HG03103 (cell line): ENCODE measurements at regions not wholly inside any gene's neighbourhood (a gene's known extent, or its start where the extent isn't known, plus 50 kb on each side); places are given as distances from the start of the nearest gene placed in this dataset.

Experiments
- ATAC-seq: cut with Tn5 transposase; IDR thresholded peaks from one replicate; pipeline ENCODE4 v1.9.1; 2021; ENCODE audit warnings: low read depth; ENCODE audit not compliant: unreplicated experiment

DNA sequence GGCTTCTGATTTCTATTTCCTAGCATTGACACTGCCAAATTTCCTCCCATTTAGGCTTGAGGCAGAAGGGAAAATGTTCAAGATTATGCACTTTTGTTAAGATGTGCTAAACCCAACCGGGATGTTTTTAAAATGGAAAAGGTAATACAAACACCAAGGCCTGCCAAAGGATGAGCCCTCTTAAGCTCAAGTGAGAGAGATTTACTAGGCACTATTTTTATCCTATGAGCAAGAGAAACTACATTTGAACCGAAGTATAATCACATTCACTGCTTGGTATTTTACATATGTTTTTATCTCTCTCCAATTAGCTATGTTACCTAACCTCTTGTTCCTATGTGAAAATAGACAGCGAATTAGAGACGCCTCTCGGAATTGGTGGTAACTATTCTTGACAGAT lies 295.8 kb downstream of the GABRB3 start:
- ATAC-seq = no peak

DNA sequence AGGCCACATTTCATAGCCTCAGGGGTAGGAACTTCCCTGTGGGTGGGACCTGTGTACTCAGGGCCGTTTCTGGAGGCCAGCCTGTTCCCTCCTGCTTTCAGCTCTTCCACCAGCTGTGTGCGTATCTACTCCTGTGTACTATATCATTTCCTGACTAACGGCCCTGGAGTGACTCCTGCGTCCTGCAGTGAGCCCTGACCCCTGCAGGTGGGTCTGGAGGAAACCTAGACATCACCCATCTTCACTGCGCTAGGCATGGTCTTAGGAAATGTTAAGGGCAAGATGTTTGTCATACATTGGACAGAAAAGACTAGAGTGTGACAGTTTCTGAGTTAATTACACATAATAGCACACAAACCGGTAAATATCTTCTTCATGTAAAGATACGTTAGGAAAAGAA lies 297.3 kb downstream of the GABRB3 start:
- no peak for ATAC-seq

DNA sequence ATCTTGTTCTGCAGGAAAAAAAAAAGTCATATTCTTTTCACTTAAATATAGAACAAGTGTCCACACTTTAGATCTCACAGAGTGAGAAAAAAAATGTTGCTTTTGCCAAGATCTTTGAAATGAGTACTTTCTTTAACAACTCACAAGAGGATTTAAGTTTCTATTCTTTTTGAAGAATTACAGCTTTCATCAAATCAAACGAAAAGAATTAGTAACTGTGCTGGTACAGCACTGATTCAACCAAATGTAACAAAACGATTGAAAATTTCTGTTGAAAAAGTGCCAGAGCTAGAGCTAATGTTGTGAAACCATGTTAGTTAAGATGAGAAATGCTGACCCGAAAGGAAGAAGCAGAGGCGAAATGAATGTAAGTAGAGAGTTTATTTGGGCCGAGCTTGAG lies 300.2 kb downstream of the GABRB3 start:
- no peak for ATAC-seq

DNA sequence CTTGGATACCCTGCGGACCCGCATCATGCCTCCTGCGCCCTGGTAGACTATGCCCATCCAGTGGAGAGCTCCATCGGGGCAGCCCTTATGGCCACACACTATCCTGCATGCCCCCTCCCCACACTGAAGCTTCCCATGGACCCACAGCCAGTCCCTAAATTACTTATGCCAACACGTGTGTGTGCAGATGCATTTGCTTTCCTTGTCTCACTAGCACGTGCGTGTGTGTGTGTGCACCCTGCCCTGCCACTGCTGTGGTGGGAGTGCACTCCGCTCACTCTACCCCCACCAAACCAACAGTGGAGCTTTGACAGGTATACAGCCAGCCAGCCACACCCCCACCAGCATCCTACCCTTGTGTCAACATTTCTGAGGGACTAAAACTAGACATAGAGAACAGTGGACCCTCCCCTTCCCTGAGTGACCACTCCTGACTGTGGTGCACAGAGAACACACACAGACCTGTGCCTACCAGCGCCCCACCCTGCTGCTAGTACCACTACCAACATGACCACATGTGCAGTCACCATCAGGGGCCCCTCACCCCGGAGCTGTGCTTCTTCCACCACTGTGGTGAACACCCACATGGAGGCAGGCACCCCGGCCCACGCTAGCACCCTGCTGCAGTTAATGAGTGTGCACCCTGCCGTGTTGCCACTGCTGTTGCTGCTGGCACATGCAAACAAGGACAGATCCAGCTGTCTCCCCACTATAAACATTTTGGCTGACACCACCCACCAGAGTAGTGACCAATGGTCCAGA lies 310.8 kb downstream of the GABRB3 start:
- ATAC-seq = no peak

DNA sequence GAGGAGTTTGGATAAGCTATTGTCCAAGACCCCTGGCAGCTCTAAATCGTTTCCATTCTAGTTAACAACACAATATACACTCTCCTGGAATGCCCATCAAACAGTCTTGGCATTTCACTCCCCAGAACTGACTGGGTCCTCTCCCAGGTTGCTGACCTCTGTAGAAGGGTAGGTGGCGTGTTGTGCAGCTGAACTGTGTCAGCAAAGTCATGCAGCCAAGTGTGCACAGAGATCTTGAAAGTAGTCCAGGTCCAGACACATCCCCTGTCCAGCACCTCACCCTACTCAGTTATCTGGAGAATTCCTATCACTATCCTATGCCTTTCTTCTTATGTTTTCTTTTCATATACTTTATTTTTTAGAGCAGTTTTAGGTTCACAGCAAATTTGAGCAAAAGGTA lies 312.7 kb downstream of the GABRB3 start:
- no peak for ATAC-seq

DNA sequence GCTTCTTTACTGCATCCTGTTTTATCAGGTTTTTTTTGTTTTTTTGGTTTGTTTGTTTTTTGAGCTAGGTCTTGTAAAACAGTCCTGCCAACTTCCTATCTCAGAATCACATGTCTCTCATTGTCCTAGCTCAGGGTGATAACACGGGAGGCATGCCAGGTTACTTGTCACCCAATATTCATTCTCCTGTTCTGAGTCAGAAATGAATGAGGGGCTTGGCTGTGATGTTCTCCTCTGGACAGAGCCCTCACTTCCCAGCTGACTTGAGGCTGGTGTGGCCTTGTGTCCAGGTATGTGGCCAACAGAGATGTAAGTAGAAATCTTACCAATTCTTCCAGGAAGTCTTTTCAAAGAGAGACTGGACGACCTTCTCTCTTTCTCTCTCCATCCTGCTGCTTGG lies 317.0 kb downstream of the GABRB3 start:
- no peak for ATAC-seq

DNA sequence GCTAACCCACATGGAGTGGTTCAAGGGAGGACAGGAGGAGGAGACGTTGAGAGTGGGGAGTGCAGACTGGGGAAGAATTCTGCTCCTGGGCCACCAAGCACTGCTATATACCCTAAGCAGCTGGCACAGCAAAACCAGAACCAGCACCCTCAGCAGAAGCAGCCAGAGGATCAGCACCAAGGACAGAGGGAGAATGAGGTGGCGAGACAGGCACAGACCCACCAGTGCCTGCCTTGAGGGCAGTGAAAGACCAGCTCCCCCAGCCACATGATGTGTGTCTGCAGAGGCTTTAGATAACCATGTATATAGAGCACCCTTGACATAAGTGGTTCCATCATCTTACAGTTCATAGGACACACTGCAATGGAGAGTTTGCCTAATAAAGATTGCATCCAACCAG lies 319.0 kb downstream of the GABRB3 start:
- ATAC-seq = no peak

DNA sequence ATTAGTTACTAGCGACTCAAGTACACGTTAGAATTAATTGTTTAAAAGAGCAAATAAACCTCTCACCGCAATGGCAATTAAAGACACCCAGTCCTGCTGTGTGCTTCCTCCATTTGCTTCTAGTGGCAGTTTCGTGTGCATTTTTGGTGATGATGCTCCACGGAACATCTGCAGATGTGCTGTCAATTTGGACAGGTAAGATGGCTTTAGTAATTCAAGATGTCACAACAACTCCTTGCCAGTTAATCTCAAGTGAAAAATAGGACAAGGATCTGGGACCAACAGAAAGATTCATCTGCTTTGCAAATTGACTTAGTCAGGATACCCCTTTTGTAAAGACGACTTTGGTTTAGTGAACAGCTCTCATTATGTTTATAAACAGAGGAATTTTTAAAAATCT lies 320.9 kb downstream of the GABRB3 start:
- ATAC-seq = no peak

DNA sequence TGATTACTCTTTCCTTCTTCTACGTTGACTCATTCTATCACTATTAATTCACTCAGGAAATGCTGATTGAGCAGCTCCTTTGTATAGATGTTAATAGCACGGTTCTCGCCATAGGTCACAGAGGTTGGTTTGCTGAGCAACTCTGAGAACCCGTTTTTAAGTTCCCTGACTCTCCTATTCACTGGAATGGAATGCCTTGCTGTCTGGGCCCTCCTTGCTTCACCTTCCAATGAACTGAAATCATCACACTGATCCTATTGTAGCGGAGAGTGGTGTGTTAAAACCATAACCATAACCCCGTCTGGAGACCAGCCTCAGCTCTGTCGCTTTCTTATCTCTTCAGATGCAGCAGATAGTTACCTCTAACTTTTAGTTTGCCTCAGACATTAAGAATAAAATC lies 323.6 kb downstream of the GABRB3 start:
- no peak for ATAC-seq

DNA sequence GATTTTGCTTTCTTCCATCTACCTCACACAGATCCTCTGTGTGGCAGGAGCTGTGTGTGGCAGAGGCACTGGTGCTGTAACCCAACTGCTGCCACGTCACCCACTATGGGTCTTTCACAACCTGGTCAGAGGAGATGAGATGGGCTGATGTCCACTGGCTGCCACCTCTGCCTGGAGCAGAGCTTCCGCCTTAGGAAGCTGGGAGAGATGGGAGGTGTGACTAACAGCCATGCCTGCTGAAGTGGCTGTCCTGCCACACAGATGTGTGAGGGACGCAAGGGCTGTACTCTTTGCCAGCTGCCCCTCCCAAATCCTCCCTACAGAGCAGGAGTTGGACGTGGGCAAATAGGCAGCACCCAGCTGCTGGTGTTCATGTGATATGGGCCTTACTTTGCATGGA lies 329.5 kb downstream of the GABRB3 start:
- no peak for ATAC-seq

DNA sequence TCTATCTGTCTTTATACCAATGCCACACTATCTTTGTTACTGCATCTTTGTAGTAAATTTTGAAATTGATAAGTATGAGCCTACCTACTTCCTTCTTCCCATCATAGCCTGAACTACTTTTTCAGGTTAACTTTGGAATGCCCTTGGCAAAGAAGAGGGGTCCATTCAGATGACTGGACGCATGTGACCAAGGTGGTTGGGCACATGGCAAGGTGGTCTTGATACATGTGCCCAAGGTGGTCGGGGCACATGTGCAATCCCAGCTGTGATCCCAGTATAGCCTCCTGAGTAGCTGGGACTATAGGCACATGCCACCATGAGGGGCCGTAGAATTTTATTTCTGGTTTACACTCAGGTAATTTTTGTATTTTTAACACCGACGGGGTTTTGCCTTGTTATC lies 330.2 kb downstream of the GABRB3 start:
- no peak for ATAC-seq

DNA sequence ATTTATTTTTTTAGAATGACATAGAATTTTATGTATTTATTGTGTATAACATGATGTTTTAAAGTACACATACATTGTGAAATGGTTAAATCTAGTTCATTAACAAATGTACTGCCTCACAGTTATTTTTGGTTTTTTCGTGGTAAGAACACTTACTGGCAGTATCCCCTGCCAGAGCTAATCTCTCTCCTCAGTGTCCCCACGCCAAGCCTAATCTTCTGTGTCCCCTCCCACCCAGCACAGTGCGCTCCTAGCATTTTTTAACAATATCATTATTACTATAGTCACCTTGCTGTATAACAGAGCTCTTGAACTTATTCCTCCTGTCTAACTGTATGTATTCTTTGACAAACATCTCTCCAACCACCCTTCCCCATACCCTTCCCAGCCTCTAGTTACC lies 333.2 kb downstream of the GABRB3 start:
- no peak for ATAC-seq

DNA sequence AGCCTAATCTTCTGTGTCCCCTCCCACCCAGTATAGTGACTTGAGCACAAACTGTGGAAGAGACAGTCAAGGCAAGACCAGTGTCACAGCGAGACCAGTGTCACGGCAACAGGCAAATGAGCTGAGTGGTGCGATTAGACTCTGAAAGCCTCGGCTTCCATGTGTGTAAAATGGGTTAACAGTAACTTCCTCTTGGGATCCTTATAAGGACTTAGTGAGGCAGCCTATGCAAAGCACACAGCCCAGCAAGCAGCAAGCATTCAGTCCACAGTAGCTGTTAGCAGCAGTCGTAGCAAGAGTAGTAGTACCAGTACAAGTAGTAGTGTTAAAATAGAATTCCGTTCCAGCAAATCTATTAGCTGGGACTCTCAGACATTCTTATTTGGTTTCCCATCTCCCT lies 334.1 kb downstream of the GABRB3 start:
- ATAC-seq = no peak

DNA sequence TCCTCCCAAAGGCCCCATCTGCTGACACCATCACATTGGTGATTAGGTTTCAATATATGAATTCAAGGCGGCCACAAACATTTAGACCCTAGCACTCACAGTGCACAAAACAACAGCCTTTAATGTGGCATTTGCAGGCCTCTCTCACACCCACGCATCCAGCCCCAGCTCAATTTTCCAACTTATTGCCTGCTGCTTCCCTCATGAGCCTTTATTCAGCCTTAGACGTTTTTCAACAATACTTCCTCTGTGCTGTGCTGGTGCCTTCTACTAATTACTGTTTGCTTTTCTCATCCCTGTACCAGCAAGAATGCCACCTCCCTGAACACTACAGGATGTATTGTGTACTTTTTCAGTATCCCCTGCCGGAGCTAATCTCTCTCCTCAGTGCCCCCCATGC lies 334.6 kb downstream of the GABRB3 start:
- no peak for ATAC-seq

DNA sequence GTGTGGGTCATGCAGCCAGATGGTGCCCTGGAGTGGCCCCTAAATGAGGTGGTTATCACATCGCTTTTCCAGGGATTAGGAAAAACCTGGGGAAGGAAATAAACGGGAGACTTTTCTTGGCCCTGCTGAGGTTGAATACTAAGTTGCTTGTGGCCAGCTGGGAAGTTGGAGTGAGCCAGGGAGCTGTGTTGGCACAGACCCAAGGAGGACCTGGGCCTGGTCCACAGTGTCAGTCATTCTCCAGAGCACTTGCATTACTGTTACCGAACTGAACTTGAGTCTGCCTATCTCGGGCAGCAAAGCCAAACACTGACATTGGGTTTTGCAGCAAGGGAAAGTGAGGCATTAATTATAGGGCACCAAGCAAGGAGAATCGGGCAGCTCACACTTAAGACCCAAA lies 339.0 kb downstream of the GABRB3 start:
- no peak for ATAC-seq

DNA sequence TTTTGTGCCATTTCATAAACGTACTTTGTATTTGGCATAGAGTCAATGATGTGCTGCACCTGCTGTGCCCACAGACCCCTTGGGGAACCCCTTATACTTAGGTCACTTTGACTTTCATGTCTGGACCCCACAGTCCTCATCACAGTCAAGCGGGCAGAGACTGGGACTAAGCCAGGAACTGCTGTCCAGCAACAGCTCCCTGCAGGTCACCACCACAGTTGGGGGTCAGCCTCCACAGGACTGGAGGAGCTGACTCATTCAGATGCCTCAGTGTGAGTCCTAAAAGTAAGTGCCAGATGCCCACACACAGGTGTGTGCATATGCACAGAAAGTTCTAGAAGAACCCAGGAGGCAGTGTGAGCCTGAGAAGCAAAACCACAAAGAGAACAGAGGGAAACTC lies 339.8 kb downstream of the GABRB3 start:
- no peak for ATAC-seq

DNA sequence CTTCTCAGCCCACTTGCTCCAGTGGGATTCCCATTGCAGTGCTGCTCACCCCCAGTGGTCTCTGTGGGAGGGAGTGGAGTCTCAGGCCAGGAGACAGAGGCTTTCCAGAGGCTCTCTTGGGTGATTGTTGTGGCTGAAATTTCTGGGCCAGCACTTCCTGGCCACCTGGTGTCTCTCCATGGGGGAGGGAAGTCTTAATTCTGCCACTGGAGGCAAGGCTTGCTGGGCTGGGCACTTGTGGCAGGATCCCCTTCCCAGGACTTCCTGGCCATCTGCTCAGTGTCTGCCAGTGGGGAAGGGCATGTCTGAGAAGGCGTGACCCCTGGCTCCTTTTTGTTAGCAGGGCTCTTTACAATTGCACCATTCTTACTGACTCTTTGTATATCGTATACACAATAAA lies 351.8 kb downstream of the GABRB3 start:
- ATAC-seq = no peak

DNA sequence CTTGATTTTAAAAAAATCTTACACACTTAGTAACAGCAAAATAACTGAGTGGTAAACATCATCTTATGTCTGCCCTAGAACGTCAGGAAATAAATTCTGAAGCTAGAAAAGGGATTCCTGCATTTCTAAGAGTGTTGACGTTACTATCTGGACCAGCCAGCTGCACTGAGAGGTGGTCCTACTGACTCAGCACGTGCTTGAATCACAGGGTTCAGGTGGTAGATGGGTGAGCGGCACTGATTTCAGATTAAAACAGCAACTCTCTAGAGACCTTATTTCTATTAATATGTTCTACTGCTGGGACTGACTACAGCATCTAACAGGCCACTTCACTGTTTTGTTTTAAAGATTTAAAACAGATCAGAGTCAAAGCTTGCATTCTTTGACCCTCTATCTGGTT lies 377.2 kb downstream of the GABRB3 start:
- no peak for ATAC-seq

DNA sequence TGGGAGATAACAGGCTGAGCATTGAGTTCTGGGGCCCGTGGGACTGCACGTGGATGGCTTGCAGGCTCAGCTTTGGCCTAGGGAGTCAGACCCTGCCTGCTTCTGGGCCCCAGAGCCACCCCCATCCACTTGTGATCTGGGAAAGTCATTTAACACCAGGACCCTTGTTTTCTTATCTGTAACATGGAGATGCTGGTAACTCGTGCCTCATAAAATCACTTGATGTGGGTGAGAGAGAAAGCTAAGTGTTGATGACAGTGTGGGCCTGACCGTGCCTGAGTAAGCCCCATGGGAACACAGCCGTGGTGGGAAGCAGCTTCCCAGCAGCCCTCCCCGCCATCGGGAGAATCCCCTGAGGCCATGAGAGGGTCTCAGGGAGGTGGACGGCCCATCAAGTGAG lies 378.1 kb downstream of the GABRB3 start:
- no peak for ATAC-seq

DNA sequence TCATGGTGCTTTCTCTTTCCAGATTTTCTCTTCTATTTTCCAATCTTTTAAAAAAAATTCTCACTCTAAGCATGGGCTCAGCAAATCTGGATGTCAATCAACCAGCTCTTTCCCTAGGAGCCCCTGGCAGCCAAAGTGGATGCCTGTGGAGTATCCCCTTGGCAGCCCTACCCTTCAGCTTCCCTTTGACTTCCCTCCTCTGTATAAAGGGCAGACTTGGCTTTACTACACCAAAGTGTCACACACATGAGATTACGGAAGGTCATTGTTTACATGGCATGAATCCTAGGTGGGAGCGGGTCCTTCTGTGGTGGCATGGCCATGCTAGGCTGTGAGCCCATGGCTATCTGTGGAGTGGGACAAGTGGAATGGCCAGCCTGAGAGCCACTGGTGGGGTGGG lies 379.9 kb downstream of the GABRB3 start:
- no peak for ATAC-seq

DNA sequence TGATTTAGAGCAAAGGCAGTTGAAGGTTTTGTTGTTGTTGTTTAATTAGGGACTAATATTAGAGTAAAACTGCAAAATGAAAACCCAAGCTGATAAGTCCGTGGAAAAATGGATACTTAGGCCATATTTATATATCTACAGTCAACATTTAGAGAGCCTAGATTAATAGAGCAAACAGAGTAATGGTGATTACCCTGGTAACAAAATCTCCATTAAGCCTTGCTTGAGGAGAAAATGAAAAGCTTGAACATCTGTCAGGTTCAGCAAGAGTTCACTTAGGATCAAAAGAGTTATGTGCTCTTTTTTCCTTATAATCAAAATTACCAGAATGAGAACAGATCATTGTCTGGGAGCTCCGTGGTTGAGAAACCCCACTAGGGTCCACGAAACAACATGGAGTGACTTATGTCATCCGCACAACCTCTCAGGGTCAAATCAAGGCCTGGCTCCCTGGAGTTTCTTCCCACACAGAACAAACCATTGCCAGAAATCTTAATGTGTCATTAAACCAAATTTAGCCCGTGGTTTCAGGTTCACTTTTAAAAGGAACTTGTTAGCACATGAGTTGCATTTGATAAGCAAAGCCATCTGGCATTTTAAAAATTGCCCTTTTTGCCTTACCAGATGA lies 381.2 kb downstream of the GABRB3 start:
- no peak for ATAC-seq

DNA sequence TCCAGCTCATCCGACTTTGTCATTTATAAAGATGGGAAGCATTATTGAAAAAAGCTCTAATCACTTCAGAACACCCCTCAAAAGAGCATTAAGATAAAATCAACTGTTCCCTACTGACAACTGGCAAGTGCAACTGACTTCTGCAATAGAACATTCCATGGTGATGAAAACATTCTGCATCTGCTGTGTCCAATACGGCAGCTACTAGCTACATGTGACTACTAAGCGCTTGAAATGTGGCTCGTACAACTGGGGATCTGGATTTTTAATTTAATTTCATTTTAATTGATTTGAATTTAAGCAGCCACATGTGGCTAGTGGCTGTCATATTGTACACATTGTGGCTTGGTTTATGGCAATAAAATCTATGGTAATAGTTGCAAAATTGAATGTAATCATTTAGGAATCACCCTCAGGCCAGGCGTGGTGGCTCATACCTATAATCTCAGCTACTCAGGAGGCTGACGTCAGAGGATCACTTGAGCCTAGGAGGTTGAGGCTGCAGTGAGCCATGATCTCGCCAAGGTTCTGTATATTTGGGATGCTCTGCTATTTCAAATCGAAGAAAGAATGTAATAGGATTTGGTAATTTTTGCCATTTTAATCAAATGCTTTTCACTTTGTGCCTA lies 390.3 kb downstream of the GABRB3 start:
- ATAC-seq = no peak
